ENCODE measurements at regions not wholly inside any gene's neighbourhood (a gene's known extent, or its start where the extent isn't known, plus 50 kb on each side); places are given as distances from the start of the nearest gene placed in this dataset.

- Histone ChIP-seq H3K4me1 (no peaks in the 10 kb centered on the region), H3K9me3 (no peaks in the 10 kb centered on the region), H3K4me3 (no peak overlapping the region), H3K4me2 (no peak overlapping the region), H3K27ac (no peak overlapping the region)
- TF ChIP-seq, protein P1, sequence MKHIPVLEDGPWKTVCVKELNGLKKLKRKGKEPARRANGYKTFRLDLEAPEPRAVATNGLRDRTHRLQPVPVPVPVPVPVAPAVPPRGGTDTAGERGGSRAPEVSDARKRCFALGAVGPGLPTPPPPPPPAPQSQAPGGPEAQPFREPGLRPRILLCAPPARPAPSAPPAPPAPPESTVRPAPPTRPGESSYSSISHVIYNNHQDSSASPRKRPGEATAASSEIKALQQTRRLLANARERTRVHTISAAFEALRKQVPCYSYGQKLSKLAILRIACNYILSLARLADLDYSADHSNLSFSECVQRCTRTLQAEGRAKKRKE (CRISPR knock-in tag; IDR thresholded peaks at IDR 0.05; ENCODE audit: low read depth) = no peak
- no peak for TF ChIP-seq POLR2AphosphoS2 (conservative IDR thresholded peaks at IDR 0.05; ENCODE audit: low read length)
- no peak for TF ChIP-seq EP300 (IDR thresholded peaks at IDR 0.05)
- TF ChIP-seq FOSL2 (IDR thresholded peaks at IDR 0.05) = no peak
- no peak for TF ChIP-seq FOSL2 (CRISPR knock-in tag; IDR thresholded peaks at IDR 0.05)
- no peak for TF ChIP-seq SREBF2 (IDR thresholded peaks at IDR 0.05)
- TF ChIP-seq MAX (IDR thresholded peaks at IDR 0.05) = no peak
- TF ChIP-seq NFE2L2 (conservative IDR thresholded peaks at IDR 0.05; ENCODE audit: low read length) = no peak
- TF ChIP-seq FOXS1 (CRISPR knock-in tag; IDR thresholded peaks at IDR 0.05) = no peak
- TF ChIP-seq HOXA7 (CRISPR knock-in tag; IDR thresholded peaks at IDR 0.05) = no peak
- no peak for TF ChIP-seq EHMT2 (IDR thresholded peaks at IDR 0.05; ENCODE audit: low read depth)
- no peak for TF ChIP-seq KDM5A (IDR thresholded peaks at IDR 0.05)
- no peak for TF ChIP-seq ZC3H11A (IDR thresholded peaks at IDR 0.05)
- no peak for TF ChIP-seq KDM1A (IDR thresholded peaks at IDR 0.05; ENCODE audit: low read depth)
- CTCF ChIA-PET = no interaction called here
- 2% methylated on average over 3 of the region's 3 CpGs for whole genome bisulfite sequencing (ENCODE audit: missing lambda C conversion rate)
- ATAC-seq (no peak), FAIRE-seq (no peak), DNase-seq (ENCODE audit: low read depth in 1 of 2, low spot score in 1 of 2) (no peak)
- POLR2A ChIA-PET = no interaction called here
Measured at GRCh38 chr13:78779608-78780007, 120.7 kb upstream of the OBI1 start.

GRCh38 chr13:78777976-78778375 lies 119.0 kb upstream of the OBI1 start:
- TF ChIP-seq MAX (IDR thresholded peaks at IDR 0.05) = no peak
- TF ChIP-seq MAFK (IDR thresholded peaks at IDR 0.05; ENCODE audit: partially characterized antibody) = no peak
- TF ChIP-seq, protein P2, sequence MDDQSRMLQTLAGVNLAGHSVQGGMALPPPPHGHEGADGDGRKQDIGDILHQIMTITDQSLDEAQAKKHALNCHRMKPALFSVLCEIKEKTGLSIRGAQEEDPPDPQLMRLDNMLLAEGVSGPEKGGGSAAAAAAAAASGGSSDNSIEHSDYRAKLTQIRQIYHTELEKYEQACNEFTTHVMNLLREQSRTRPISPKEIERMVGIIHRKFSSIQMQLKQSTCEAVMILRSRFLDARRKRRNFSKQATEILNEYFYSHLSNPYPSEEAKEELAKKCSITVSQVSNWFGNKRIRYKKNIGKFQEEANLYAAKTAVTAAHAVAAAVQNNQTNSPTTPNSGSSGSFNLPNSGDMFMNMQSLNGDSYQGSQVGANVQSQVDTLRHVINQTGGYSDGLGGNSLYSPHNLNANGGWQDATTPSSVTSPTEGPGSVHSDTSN (IDR thresholded peaks at IDR 0.05) = no peak
- TF ChIP-seq RCOR1 (IDR thresholded peaks at IDR 0.05; ENCODE audit: low read depth, low read length) = no peak
- no peak for TF ChIP-seq NFE2L2 (conservative IDR thresholded peaks at IDR 0.05; ENCODE audit: low read length)
- no peak for TF ChIP-seq MAZ (IDR thresholded peaks at IDR 0.05; ENCODE audit: borderline replicate concordance, low read depth, low read length)
- TF ChIP-seq EP300 (IDR thresholded peaks at IDR 0.05) = no peak
- TF ChIP-seq, protein P3, sequence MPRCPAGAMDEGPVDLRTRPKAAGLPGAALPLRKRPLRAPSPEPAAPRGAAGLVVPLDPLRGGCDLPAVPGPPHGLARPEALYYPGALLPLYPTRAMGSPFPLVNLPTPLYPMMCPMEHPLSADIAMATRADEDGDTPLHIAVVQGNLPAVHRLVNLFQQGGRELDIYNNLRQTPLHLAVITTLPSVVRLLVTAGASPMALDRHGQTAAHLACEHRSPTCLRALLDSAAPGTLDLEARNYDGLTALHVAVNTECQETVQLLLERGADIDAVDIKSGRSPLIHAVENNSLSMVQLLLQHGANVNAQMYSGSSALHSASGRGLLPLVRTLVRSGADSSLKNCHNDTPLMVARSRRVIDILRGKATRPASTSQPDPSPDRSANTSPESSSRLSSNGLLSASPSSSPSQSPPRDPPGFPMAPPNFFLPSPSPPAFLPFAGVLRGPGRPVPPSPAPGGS (IDR thresholded peaks at IDR 0.05) = no peak
- TF ChIP-seq, protein P4, sequence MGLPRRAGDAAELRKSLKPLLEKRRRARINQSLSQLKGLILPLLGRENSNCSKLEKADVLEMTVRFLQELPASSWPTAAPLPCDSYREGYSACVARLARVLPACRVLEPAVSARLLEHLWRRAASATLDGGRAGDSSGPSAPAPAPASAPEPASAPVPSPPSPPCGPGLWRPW (IDR thresholded peaks at IDR 0.05) = no peak
- TF ChIP-seq RARB (CRISPR knock-in tag; IDR thresholded peaks at IDR 0.05) = no peak
- no peak for TF ChIP-seq TFCP2L1 (CRISPR knock-in tag; IDR thresholded peaks at IDR 0.05)
- no peak for TF ChIP-seq NR3C1 (IDR thresholded peaks at IDR 0.05)
- TF ChIP-seq ZNF302 (CRISPR knock-in tag; IDR thresholded peaks at IDR 0.05) = no peak
- no peak for TF ChIP-seq ZC3H11A (IDR thresholded peaks at IDR 0.05)
- TF ChIP-seq KDM1A (IDR thresholded peaks at IDR 0.05; ENCODE audit: low read depth) = no peak
- no peak for TF ChIP-seq GATA3 (IDR thresholded peaks at IDR 0.05; ENCODE audit: borderline replicate concordance)
- TF ChIP-seq ESRRA (IDR thresholded peaks at IDR 0.05; ENCODE audit: borderline replicate concordance, low read length) = no peak
- Histone ChIP-seq H3K9me3 (no peaks in the 10 kb centered on the region), H3K4me2 (no peak overlapping the region), H3K4me1 (no peaks in the 10 kb centered on the region), H3K27ac (no peak overlapping the region), H3K4me3 (no peak overlapping the region)
- ChIA-PET CTCF (no interaction called here), POLR2A (no interaction called here)
- 22% methylated on average over 6 of the region's 6 CpGs for WGBS (ENCODE audit: missing lambda C conversion rate)
- ATAC-seq (no peak), DNase-seq (ENCODE audit: low read depth in 1 of 2, low spot score in 1 of 2) (no peak), FAIRE-seq (no peak)

Data from A549 (cell line).